SK-N-SH (cell line): ENCODE measurements at regions not wholly inside any gene's neighbourhood (a gene's known extent, or its start where the extent isn't known, plus 50 kb on each side); places are given as distances from the start of the nearest gene placed in this dataset.

Experiments used
- CHD2 ChIP-seq: fragments of 150-350 bp; IDR thresholded peaks from 2 replicates; pipeline ENCODE4 v1.6.1; 2018; ENCODE audit warnings: low read length; ENCODE audit not compliant: partially characterized antibody
- CTCF ChIP-seq: fragments of 200-600 bp; sonication (generic); IDR thresholded peaks from 2 replicates; pipeline ENCODE4 v1.6.1; 2017; ENCODE audit warnings: antibody characterized with exemption, mild to moderate bottlenecking, moderate library complexity
- ELF1 ChIP-seq: IDR thresholded peaks from 2 replicates; pipeline ENCODE4 v1.4.0; 2012
- EP300 ChIP-seq, 2 experiments: IDR thresholded peaks; 2 replicates each; pipeline versions ENCODE4 v1.4.0 to v1.6.1; 2012; ENCODE audit warnings: borderline replicate concordance in 1 of 2, low read depth in 1 of 2, low read length in 1 of 2
- FOSL2 ChIP-seq: IDR thresholded peaks from 2 replicates; pipeline ENCODE4 v1.4.0; 2012; ENCODE audit warnings: low read depth, mild to moderate bottlenecking, moderate library complexity, borderline replicate concordance
- RFX5 ChIP-seq: IDR thresholded peaks from 2 replicates; pipeline ENCODE4 v1.6.1; 2012; ENCODE audit warnings: mild to moderate bottlenecking, improper control_type of control experiment, low read length
- SIN3A ChIP-seq: IDR thresholded peaks from 2 replicates; pipeline ENCODE4 v1.6.1; 2012; ENCODE audit warnings: low read depth, mild to moderate bottlenecking, low read length, moderate library complexity, borderline replicate concordance
- SMC3 ChIP-seq: IDR thresholded peaks from 2 replicates; pipeline ENCODE4 v1.6.1; 2012; ENCODE audit warnings: low read depth, low read length, improper control_type of control experiment

GRCh38 chr10:46227571-46227935, 59.2 kb upstream of the ANTXRL start:
- TF ChIP-seq CTCF = no peak
- TF ChIP-seq SIN3A = no peak
- no peak for TF ChIP-seq FOSL2
- TF ChIP-seq SMC3 = no peak
- no peak for TF ChIP-seq ELF1
- no peak for TF ChIP-seq RFX5
- TF ChIP-seq EP300 (IDR thresholded peaks at IDR 0.05; ENCODE audit: borderline replicate concordance in 1 of 2, low read depth in 1 of 2, low read length in 1 of 2) = no peak
- no peak for TF ChIP-seq CHD2
